Smooth muscle cell (in vitro differentiated cells): ENCODE measurements at regions not wholly inside any gene's neighbourhood (a gene's known extent, or its start where the extent isn't known, plus 50 kb on each side); places are given as distances from the start of the nearest gene placed in this dataset.

ENCODE experiments used
- DNase-seq: peaks from one replicate; lab custom pipeline; 2025; ENCODE audit not compliant: unreplicated experiment; lab: John Stamatoyannopoulos, UW
- H2AFZ ChIP-seq: fragments of 200-600 bp; sonication (generic); 2 replicates; pipeline ENCODE4 v1.6.0; 2016; ENCODE audit warnings: antibody characterized with exemption, low read depth, mild to moderate bottlenecking
- H3F3A ChIP-seq: fragments of 200-600 bp; sonication (generic); 2 replicates; pipeline ENCODE4 v1.6.0; 2017; ENCODE audit warnings: antibody characterized with exemption, low read depth
- H3K27ac ChIP-seq: fragments of 200-600 bp; sonication (generic); 2 replicates; pipeline ENCODE4 v1.5.1; 2016; ENCODE audit warnings: low read depth, mild to moderate bottlenecking
- H3K27me3 ChIP-seq: fragments of 200-600 bp; sonication (generic); 2 replicates; pipeline ENCODE4 v1.6.1; 2016; ENCODE audit warnings: low read depth, mild to moderate bottlenecking
- H3K36me3 ChIP-seq: fragments of 200-600 bp; sonication (generic); 2 replicates; pipeline ENCODE4 v1.5.1; 2016; ENCODE audit warnings: low read depth
- H3K4me1 ChIP-seq: fragments of 200-600 bp; sonication (generic); 2 replicates; pipeline ENCODE4 v1.5.1; 2016; ENCODE audit warnings: low read depth
- H3K4me2 ChIP-seq: fragments of 200-600 bp; sonication (generic); 2 replicates; pipeline ENCODE4 v1.6.0; 2016; ENCODE audit warnings: mild to moderate bottlenecking
- H3K4me3 ChIP-seq: fragments of 200-600 bp; sonication (generic); 2 replicates; pipeline ENCODE4 v1.5.1; 2016; ENCODE audit warnings: mild to moderate bottlenecking
- H3K79me2 ChIP-seq: fragments of 200-600 bp; sonication (generic); 2 replicates; pipeline ENCODE4 v1.6.0; 2016; ENCODE audit warnings: low read depth, mild to moderate bottlenecking
- H3K9ac ChIP-seq: fragments of 200-600 bp; sonication (generic); 2 replicates; pipeline ENCODE4 v1.6.0; 2016; ENCODE audit warnings: low read depth
- H3K9me3 ChIP-seq: fragments of 200-600 bp; sonication (generic); replicated peaks from 2 replicates; pipeline ENCODE4 v1.5.1; 2016; ENCODE audit warnings: low read depth
- H4K20me1 ChIP-seq: fragments of 200-600 bp; sonication (generic); 2 replicates; pipeline ENCODE4 v1.6.0; 2016; ENCODE audit warnings: low read depth
- CTCF ChIP-seq: fragments of 200-600 bp; sonication (generic); IDR thresholded peaks from 2 replicates; pipeline ENCODE4 v1.5.1; 2017; ENCODE audit warnings: borderline replicate concordance, mild to moderate bottlenecking, antibody characterized with exemption; ENCODE audit not compliant: insufficient read depth, poor library complexity, severe bottlenecking
- WGBS: methylation state at CpG from one replicate; pipeline ENCODE4 v1.1.7; 2016; ENCODE audit warnings: low lambda C conversion rate; 5-methylcytosine and 5-hydroxymethylcytosine counted together

- DNase-seq = no peak
- no peak for TF ChIP-seq CTCF
- WGBS = 100% methylated on average over 3 of the region's 3 CpGs
Measured at GRCh38 chr2:82109418-82109817, 1804.9 kb upstream of the LRRTM1 start.

GRCh38 chr2:82098617-82099016 lies 1794.1 kb upstream of the LRRTM1 start:
- 100% methylated on average over 1 of the region's 1 CpG for WGBS
- Histone ChIP-seq H3K4me2 (no peak overlapping the region), H3K4me1 (no peaks in the 10 kb centered on the region), H3K36me3 (no peaks in the 10 kb centered on the region), H4K20me1 (no peaks in the 10 kb centered on the region), H3K79me2 (no peaks in the 10 kb centered on the region), H3K9ac (no peak overlapping the region), H3K4me3 (no peak overlapping the region), H3K27ac (no peak overlapping the region), H3F3A (no peaks in the 10 kb centered on the region), H3K9me3 (no peaks in the 10 kb centered on the region), H2AFZ (no peak overlapping the region), H3K27me3 (no peaks in the 10 kb centered on the region)
- TF ChIP-seq CTCF = no peak
- no peak for DNase-seq

More at GRCh38 chr2:82109418-82109817, 1804.9 kb upstream of the LRRTM1 start:
- Histone ChIP-seq H3K79me2 (no peaks in the 10 kb centered on the region), H4K20me1 (no peaks in the 10 kb centered on the region), H3K9ac (no peak overlapping the region), H3K36me3 (no peaks in the 10 kb centered on the region), H3K4me3 (no peak overlapping the region), H3K4me2 (no peak overlapping the region), H3F3A (no peaks in the 10 kb centered on the region), H3K27ac (no peak overlapping the region), H2AFZ (no peak overlapping the region), H3K27me3 (no peaks in the 10 kb centered on the region), H3K4me1 (no peaks in the 10 kb centered on the region), H3K9me3 (no peaks in the 10 kb centered on the region)

GRCh38 chr2:82089518-82089917 lies 1785.0 kb upstream of the LRRTM1 start:
- Histone ChIP-seq H3F3A (no peaks in the 10 kb centered on the region), H3K27ac (no peak overlapping the region), H3K4me2 (no peak overlapping the region), H3K27me3 (no peaks in the 10 kb centered on the region), H3K36me3 (no peaks in the 10 kb centered on the region), H3K4me3 (no peak overlapping the region), H3K9ac (no peak overlapping the region), H3K9me3 (no peaks in the 10 kb centered on the region), H3K79me2 (no peaks in the 10 kb centered on the region), H4K20me1 (no peaks in the 10 kb centered on the region), H2AFZ (no peak overlapping the region), H3K4me1 (no peaks in the 10 kb centered on the region)
- no peak for DNase-seq
- WGBS = 87% methylated on average over 6 of the region's 6 CpGs
- TF ChIP-seq CTCF = no peak

GRCh38 chr2:82084679-82085392 lies 1780.3 kb upstream of the LRRTM1 start:
- Histone ChIP-seq H3K4me3 (no peak overlapping the region), H3K27ac (no peak overlapping the region), H4K20me1 (no peaks in the 10 kb centered on the region), H3K9me3 (no peaks in the 10 kb centered on the region), H2AFZ (no peak overlapping the region), H3K4me1 (no peaks in the 10 kb centered on the region), H3K27me3 (no peaks in the 10 kb centered on the region), H3K4me2 (no peak overlapping the region), H3K79me2 (no peaks in the 10 kb centered on the region), H3F3A (no peaks in the 10 kb centered on the region), H3K36me3 (no peaks in the 10 kb centered on the region), H3K9ac (no peak overlapping the region)
- TF ChIP-seq CTCF = no peak
- WGBS = 83% methylated on average over 1 of the region's 1 CpG
- DNase-seq = no peak
